HCT116 (cell line): ENCODE measurements at regions not wholly inside any gene's neighbourhood (a gene's known extent, or its start where the extent isn't known, plus 50 kb on each side); places are given as distances from the start of the nearest gene placed in this dataset.
"Not testable (repeated sequence)": the region's sequence is repeated elsewhere in the genome, so short reads cannot be mapped to it uniquely, and the experiment has no call there.

Experiments
- ATAC-seq: fragments of 200-7000 bp; cut with Tn5 transposase; 2 replicates; pipeline ENCODE4 v1.9.1; 2020; ENCODE audit warnings: mild to moderate bottlenecking, moderate library complexity
- BruUV-seq: library from RNA; stranded (reverse); fragments of 400-500 nt; replicated peaks from 2 replicates; lab custom pipeline; 2021; lab: Mats Ljungman, UMichigan
- CTCF ChIA-PET: fragments of 300-600 bp; sonication (Branson Sonifier 250); formaldehyde crosslinking; loops from one replicate; lab custom pipeline; 2021; ENCODE audit warnings: antibody characterized with exemption; lab: Charles Lee
- POLR2A ChIA-PET: fragments of 300-600, 350-600 bp; sonication (Branson Sonifier 250); formaldehyde crosslinking; loops from one replicate; lab custom pipeline; 2021; ENCODE audit warnings: antibody characterized with exemption; lab: Charles Lee
- RAD21 ChIA-PET, 2 experiments: fragments of 300-600 bp; sonication (Branson Sonifier 250); formaldehyde crosslinking; loops; one replicate each; lab custom pipeline; 2023; ENCODE audit warnings: low total read pairs in 2 of 2; ENCODE audit not compliant: uncharacterized antibody in 2 of 2, unreplicated experiment in 2 of 2, low non-redundant PET in 1 of 2; lab: Charles Lee
- DNase-seq: peaks from one replicate; pipeline ENCODE4 v3.0.0-alpha.2; 2010; ENCODE audit warnings: low read depth, low spot score
- H2AFZ ChIP-seq: fragments of 200-600 bp; shearing (Covaris generic), sonication (generic); 2 replicates; pipeline ENCODE4 v1.6.1; 2017; ENCODE audit warnings: low read depth, mixed run types, mixed read lengths, antibody characterized with exemption, low read length; ENCODE audit not compliant: poor library complexity, severe bottlenecking
- H3K27ac ChIP-seq: 2 replicates; pipeline ENCODE4 v1.5.1; 2012; ENCODE audit warnings: low read depth, low read length
- H3K27me3 ChIP-seq: fragments of 200-600 bp; sonication (generic); 2 replicates; pipeline ENCODE4 v1.6.1; 2016; ENCODE audit warnings: mixed run types, low read length, mixed read lengths; ENCODE audit not compliant: insufficient read depth
- H3K36me3 ChIP-seq, 2 experiments: fragments of 200-500 bp in 1 of 2; fragments of 200-600 bp in 1 of 2; sonication (Bioruptor generic) in 1 of 2; sonication (generic) in 1 of 2; 2 replicates each; pipeline versions ENCODE4 v1.5.1 to v1.6.1; 2014 to 2016; ENCODE audit warnings: low read length in 2 of 2, inconsistent platforms in 1 of 2, mixed read lengths in 1 of 2, mixed run types in 1 of 2; ENCODE audit not compliant: insufficient read depth in 2 of 2, control insufficient read depth in 1 of 2
- H3K4me1 ChIP-seq, 2 experiments: fragments of 200-600 bp in 1 of 2; sonication (generic) in 1 of 2; 2 replicates each; pipeline versions ENCODE4 v1.5.1 to v1.6.1; 2012 to 2017; ENCODE audit warnings: low read length in 2 of 2, inconsistent platforms in 1 of 2, mild to moderate bottlenecking in 1 of 2, mixed read lengths in 1 of 2, mixed run types in 1 of 2, moderate library complexity in 1 of 2; ENCODE audit not compliant: insufficient read depth in 2 of 2, control insufficient read depth in 1 of 2
- H3K4me2 ChIP-seq: fragments of 200-600 bp; sonication (generic); 2 replicates; pipeline ENCODE4 v1.6.1; 2017; ENCODE audit warnings: mixed run types, low read length, mixed read lengths
- H3K4me3 ChIP-seq, 2 experiments: fragments of 200-600 bp in 1 of 2; sonication (generic) in 1 of 2; replicated peaks in 1 of 2; 2 replicates each; pipeline ENCODE4 v1.5.1; 2011 to 2016; ENCODE audit warnings: low read length in 2 of 2, control low read depth in 1 of 2, low read depth in 1 of 2, mild to moderate bottlenecking in 1 of 2, mixed read lengths in 1 of 2, mixed run types in 1 of 2
- H3K79me2 ChIP-seq: fragments of 200-600 bp; sonication (generic); 2 replicates; pipeline ENCODE4 v1.6.1; 2017; ENCODE audit warnings: mild to moderate bottlenecking, mixed run types, low read length, moderate library complexity, mixed read lengths; ENCODE audit not compliant: insufficient read depth
- H3K9ac ChIP-seq: fragments of 200-600 bp; sonication (generic); 2 replicates; pipeline ENCODE4 v1.6.1; 2016; ENCODE audit warnings: low read length, mixed read lengths
- H3K9me2 ChIP-seq: fragments of 200-600 bp; sonication (generic), shearing (Covaris generic); 2 replicates; pipeline ENCODE4 v1.6.1; 2017; ENCODE audit warnings: mixed run types, mild to moderate bottlenecking, moderate library complexity; ENCODE audit not compliant: insufficient read depth
- H3K9me3 ChIP-seq, 2 experiments: fragments of 200-500 bp in 1 of 2; fragments of 200-600 bp in 1 of 2; sonication (Bioruptor generic) in 1 of 2; sonication (generic) in 1 of 2; 2 replicates each; pipeline ENCODE4 v1.6.1; 2014 to 2017; ENCODE audit warnings: low read length in 2 of 2, mixed read lengths in 2 of 2, inconsistent platforms in 1 of 2, low read depth in 1 of 2, mild to moderate bottlenecking in 1 of 2, mixed run types in 1 of 2, moderate library complexity in 1 of 2; ENCODE audit not compliant: control insufficient read depth in 1 of 2, insufficient read depth in 1 of 2
- H4K20me1 ChIP-seq: fragments of 200-600 bp; sonication (generic), shearing (Covaris generic); 2 replicates; pipeline ENCODE4 v1.6.1; 2017; ENCODE audit warnings: mixed run types, mild to moderate bottlenecking, moderate library complexity; ENCODE audit not compliant: insufficient read depth
- CBX3 ChIP-seq: IDR thresholded peaks from 2 replicates; pipeline ENCODE4 v1.6.1; 2012; ENCODE audit warnings: low read depth
- CEBPB ChIP-seq: IDR thresholded peaks from 2 replicates; pipeline ENCODE4 v1.6.1; 2012; ENCODE audit warnings: low read depth
- EGR1 ChIP-seq: IDR thresholded peaks from 2 replicates; pipeline ENCODE4 v1.6.1; 2012; ENCODE audit warnings: low read depth
- ELF1 ChIP-seq: IDR thresholded peaks from 2 replicates; pipeline ENCODE4 v1.6.1; 2012; ENCODE audit warnings: low read depth, borderline replicate concordance
- EZH2 ChIP-seq: fragments of 200-600 bp; sonication (generic); IDR thresholded peaks from 2 replicates; pipeline ENCODE4 v1.6.1; 2017; ENCODE audit warnings: antibody characterized with exemption, mixed run types
- EZH2phosphoT487 ChIP-seq: fragments of 200-600 bp; IDR thresholded peaks from 2 replicates; pipeline ENCODE4 v1.6.1; 2018; ENCODE audit warnings: antibody characterized with exemption, borderline replicate concordance
- FOSL1 ChIP-seq: IDR thresholded peaks from 2 replicates; pipeline ENCODE4 v1.6.1; 2012; ENCODE audit warnings: low read depth
- POLR2A ChIP-seq: IDR thresholded peaks from 2 replicates; pipeline ENCODE4 v1.7.0; 2011; ENCODE audit warnings: borderline replicate concordance; ENCODE audit not compliant: insufficient read depth, insufficient read length; ENCODE audit errors: extremely low read depth
- RAD21 ChIP-seq: IDR thresholded peaks from 2 replicates; pipeline ENCODE4 v1.6.1; 2012; ENCODE audit warnings: low read depth, mild to moderate bottlenecking
- TCF7L2 ChIP-seq: IDR thresholded peaks from 2 replicates; pipeline ENCODE4 v1.7.0; 2011; ENCODE audit warnings: borderline replicate concordance, inconsistent platforms; ENCODE audit not compliant: insufficient read depth, insufficient read length; ENCODE audit errors: extremely low read depth
- YY1 ChIP-seq: IDR thresholded peaks from 2 replicates; pipeline ENCODE4 v1.6.1; 2011; ENCODE audit warnings: low read length, low read depth, moderate library complexity, mild to moderate bottlenecking; ENCODE audit not compliant: insufficient replicate concordance; ENCODE audit errors: extremely low read depth
- ZFX ChIP-seq: fragments of 450-650 bp; IDR thresholded peaks from 2 replicates; pipeline ENCODE4 v1.6.1; 2017
- intact Hi-C: fragments of 100-400 bp; cut with micrococcal nuclease; formaldehyde crosslinking; loops from 2 replicates; pipeline ENCODE4 v1.10.0; 2022
- TF ChIP-seq, protein P1 (sequence below): IDR thresholded peaks from 2 replicates; pipeline ENCODE4 v1.6.1; 2011; ENCODE audit warnings: mild to moderate bottlenecking, low read length, moderate library complexity; ENCODE audit not compliant: insufficient replicate concordance; ENCODE audit errors: extremely low read depth
- TF ChIP-seq, protein P2 (sequence below): IDR thresholded peaks from 2 replicates; pipeline ENCODE4 v1.6.1; 2012
- TF ChIP-seq, protein P3 (sequence below): IDR thresholded peaks from 2 replicates; pipeline ENCODE4 v1.6.1; 2012

GRCh38 chr3:181921220-181921619 is 209.5 kb downstream of the SOX2 start:
- Histone ChIP-seq H3K27ac (no peak overlapping the region), H3K9me2 (no peaks in the 10 kb centered on the region), H3K9ac (no peak overlapping the region), H3K79me2 (no peaks in the 10 kb centered on the region), H4K20me1 (no peaks in the 10 kb centered on the region), H3K4me2 (no peak overlapping the region), H3K4me1 (peaks cover 0 to 10% of the 10 kb centered on the region in 2 experiments; a peak in 2 of 4 replicates), H2AFZ (no peak overlapping the region), H3K36me3 (no peaks in the 10 kb centered on the region), H3K9me3 (no peaks in the 10 kb centered on the region), H3K4me3 (no peak overlapping the region), H3K27me3 (no peaks in the 10 kb centered on the region)
- ChIA-PET RAD21 (no interaction called here), CTCF (no interaction called here), POLR2A (no interaction called here)
- ATAC-seq = no peak
- DNase-seq = no peak
- intact Hi-C loops = no loop called here
- no TSS peak for BruUV-seq
- TF ChIP-seq EZH2phosphoT487 (no peak), ELF1 (no peak), FOSL1 (no peak), CEBPB (no peak), ZFX (no peak), YY1 (no peak), EZH2 (no peak), TCF7L2 (no peak), RAD21 (no peak), POLR2A (no peak), EGR1 (no peak), CBX3 (no peak)
- TF ChIP-seq, protein P1, sequence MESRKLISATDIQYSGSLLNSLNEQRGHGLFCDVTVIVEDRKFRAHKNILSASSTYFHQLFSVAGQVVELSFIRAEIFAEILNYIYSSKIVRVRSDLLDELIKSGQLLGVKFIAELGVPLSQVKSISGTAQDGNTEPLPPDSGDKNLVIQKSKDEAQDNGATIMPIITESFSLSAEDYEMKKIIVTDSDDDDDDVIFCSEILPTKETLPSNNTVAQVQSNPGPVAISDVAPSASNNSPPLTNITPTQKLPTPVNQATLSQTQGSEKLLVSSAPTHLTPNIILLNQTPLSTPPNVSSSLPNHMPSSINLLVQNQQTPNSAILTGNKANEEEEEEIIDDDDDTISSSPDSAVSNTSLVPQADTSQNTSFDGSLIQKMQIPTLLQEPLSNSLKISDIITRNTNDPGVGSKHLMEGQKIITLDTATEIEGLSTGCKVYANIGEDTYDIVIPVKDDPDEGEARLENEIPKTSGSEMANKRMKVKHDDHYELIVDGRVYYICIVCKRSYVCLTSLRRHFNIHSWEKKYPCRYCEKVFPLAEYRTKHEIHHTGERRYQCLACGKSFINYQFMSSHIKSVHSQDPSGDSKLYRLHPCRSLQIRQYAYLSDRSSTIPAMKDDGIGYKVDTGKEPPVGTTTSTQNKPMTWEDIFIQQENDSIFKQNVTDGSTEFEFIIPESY = no peak
- TF ChIP-seq, protein P2, sequence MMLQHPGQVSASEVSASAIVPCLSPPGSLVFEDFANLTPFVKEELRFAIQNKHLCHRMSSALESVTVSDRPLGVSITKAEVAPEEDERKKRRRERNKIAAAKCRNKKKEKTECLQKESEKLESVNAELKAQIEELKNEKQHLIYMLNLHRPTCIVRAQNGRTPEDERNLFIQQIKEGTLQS = no peak
- TF ChIP-seq, protein P3, sequence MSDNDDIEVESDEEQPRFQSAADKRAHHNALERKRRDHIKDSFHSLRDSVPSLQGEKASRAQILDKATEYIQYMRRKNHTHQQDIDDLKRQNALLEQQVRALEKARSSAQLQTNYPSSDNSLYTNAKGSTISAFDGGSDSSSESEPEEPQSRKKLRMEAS = no peak

DNA sequence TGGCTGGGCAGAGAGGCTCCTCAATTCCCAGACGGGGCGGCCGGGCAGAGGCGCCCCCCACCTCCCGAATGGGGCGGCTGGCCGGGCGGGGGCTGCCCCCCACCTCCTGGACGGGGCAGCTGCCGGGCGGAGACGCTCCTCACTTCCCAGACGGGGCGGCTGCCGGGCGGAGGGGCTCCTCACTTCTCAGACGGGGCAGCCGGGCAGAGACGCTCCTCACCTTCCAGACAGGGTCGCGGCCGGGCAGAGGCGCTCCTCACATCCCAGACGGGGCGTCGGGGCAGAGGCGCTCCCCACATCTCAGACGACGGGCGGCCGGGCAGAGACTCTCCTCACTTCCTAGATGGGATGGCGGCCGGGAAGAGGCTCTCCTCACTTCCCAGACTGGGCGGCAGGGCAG is 214.1 kb downstream of the SOX2 start:
- H3K27me3 ChIP-seq, H2AFZ ChIP-seq, H3K4me3 ChIP-seq, H3K36me3 ChIP-seq, H3K9me2 ChIP-seq, H3K4me2 ChIP-seq, H3K9ac ChIP-seq, H4K20me1 ChIP-seq, POLR2A ChIA-PET, ATAC-seq, H3K4me1 ChIP-seq, CTCF ChIA-PET, H3K9me3 ChIP-seq, RAD21 ChIA-PET, intact Hi-C loops, DNase-seq, H3K27ac ChIP-seq, BruUV-seq, H3K79me2 ChIP-seq: not testable (repeated sequence)
